ENCODE measurements at regions not wholly inside any gene's neighbourhood (a gene's known extent, or its start where the extent isn't known, plus 50 kb on each side); places are given as distances from the start of the nearest gene placed in this dataset.

GRCh38 chr11:109247071-109247470, 174.9 kb upstream of the C11orf87 start:
- TF ChIP-seq EZH2 (IDR thresholded peaks at IDR 0.05) (no peak), CTCF (IDR thresholded peaks at IDR 0.05) (no peak), EZH2phosphoT487 (IDR thresholded peaks at IDR 0.05) (no peak)
- Histone ChIP-seq H2AFZ (replicated peaks) (no peak overlapping the region), H3K27me3 (no peaks in the 10 kb centered on the region), H3F3A (ENCODE audit: low read depth) (no peaks in the 10 kb centered on the region), H3K4me3 (no peak overlapping the region), H3K4me2 (no peak overlapping the region), H3K79me2 (ENCODE audit: low read depth) (no peaks in the 10 kb centered on the region), H4K20me1 (ENCODE audit: low read depth) (no peaks in the 10 kb centered on the region), H3K27ac (no peak overlapping the region), H3K36me3 (no peaks in the 10 kb centered on the region), H3K4me1 (no peaks in the 10 kb centered on the region), H3K9ac (no peak overlapping the region), H3K9me3 (ENCODE audit: low read depth) (no peaks in the 10 kb centered on the region)
- Mint-ChIP-seq H3K27me3 (ENCODE audit: insufficient read depth, low read depth) (peaks cover 2% of the 10 kb centered on the region), H3K36me3 (no peaks in the 10 kb centered on the region), H3K9me3 (no peaks in the 10 kb centered on the region), H3K27ac (no peak overlapping the region), H3K4me3 (no peak overlapping the region), H3K4me1 (peaks cover 5% of the 10 kb centered on the region)
- DNase-seq (ENCODE audit: low spot score), result no peak

- H3K4me1 ChIP-seq, result no peaks in the 10 kb centered on the region
- Mint-ChIP-seq H3K36me3 (no peaks in the 10 kb centered on the region), H3K27ac (no peak overlapping the region), H3K4me3 (no peak overlapping the region), H3K4me1 (peaks cover 3% of the 10 kb centered on the region), H3K27me3 (ENCODE audit: insufficient read depth, low read depth) (peaks cover 2% of the 10 kb centered on the region), H3K9me3 (no peaks in the 10 kb centered on the region)
- DNase-seq (ENCODE audit: low spot score), result no peak
- no peak overlapping the region for H3K27ac ChIP-seq
- no peaks in the 10 kb centered on the region for H3F3A ChIP-seq (ENCODE audit: low read depth)
- no peak overlapping the region for H3K4me2 ChIP-seq
- no peaks in the 10 kb centered on the region for H4K20me1 ChIP-seq (ENCODE audit: low read depth)
- no peaks in the 10 kb centered on the region for H3K79me2 ChIP-seq (ENCODE audit: low read depth)
- no peak for TF ChIP-seq EZH2phosphoT487 (IDR thresholded peaks at IDR 0.05)
- TF ChIP-seq EZH2 (IDR thresholded peaks at IDR 0.05), result no peak
- no peak for TF ChIP-seq CTCF (IDR thresholded peaks at IDR 0.05)
- no peaks in the 10 kb centered on the region for H3K27me3 ChIP-seq
- H3K9me3 ChIP-seq (ENCODE audit: low read depth), result no peaks in the 10 kb centered on the region
- no peak overlapping the region for H3K9ac ChIP-seq
- no peak overlapping the region for H3K4me3 ChIP-seq
- no peaks in the 10 kb centered on the region for H3K36me3 ChIP-seq
- no peak overlapping the region for H2AFZ ChIP-seq (replicated peaks)
Measured at GRCh38 chr11:109249597-109249996, 172.4 kb upstream of the C11orf87 start.

GRCh38 chr11:109251230-109251629, 170.8 kb upstream of the C11orf87 start:
- Histone ChIP-seq H3K27ac (no peak overlapping the region), H3F3A (ENCODE audit: low read depth) (no peaks in the 10 kb centered on the region), H4K20me1 (ENCODE audit: low read depth) (no peaks in the 10 kb centered on the region), H3K9me3 (ENCODE audit: low read depth) (no peaks in the 10 kb centered on the region), H3K4me3 (no peak overlapping the region), H2AFZ (replicated peaks) (no peak overlapping the region), H3K27me3 (no peaks in the 10 kb centered on the region), H3K4me1 (no peaks in the 10 kb centered on the region), H3K4me2 (no peak overlapping the region), H3K9ac (no peak overlapping the region), H3K79me2 (ENCODE audit: low read depth) (no peaks in the 10 kb centered on the region), H3K36me3 (no peaks in the 10 kb centered on the region)
- Mint-ChIP-seq H3K27me3 (ENCODE audit: insufficient read depth, low read depth) (peaks cover 2% of the 10 kb centered on the region), H3K36me3 (no peaks in the 10 kb centered on the region), H3K27ac (no peak overlapping the region), H3K4me3 (no peak overlapping the region), H3K4me1 (no peaks in the 10 kb centered on the region), H3K9me3 (no peaks in the 10 kb centered on the region)
- TF ChIP-seq EZH2phosphoT487 (IDR thresholded peaks at IDR 0.05) (no peak), EZH2 (IDR thresholded peaks at IDR 0.05) (no peak), CTCF (IDR thresholded peaks at IDR 0.05) (no peak)
- DNase-seq (ENCODE audit: low spot score), result no peak

Measured in neural progenitor cell (in vitro differentiated cells).